SHP77 (cell line): ENCODE measurements at regions not wholly inside any gene's neighbourhood (a gene's known extent, or its start where the extent isn't known, plus 50 kb on each side); places are given as distances from the start of the nearest gene placed in this dataset.
A peak's percentile ranks its signal among the peaks of the same experiment; 100 is the strongest.
"Not testable (repeated sequence)": the region's sequence is repeated elsewhere in the genome, so short reads cannot be mapped to it uniquely, and the experiment has no call there.

Source experiments
- DNase-seq, 2 experiments: peaks; one replicate each; lab custom pipeline; 2025; lab: John Stamatoyannopoulos, UW

DNA sequence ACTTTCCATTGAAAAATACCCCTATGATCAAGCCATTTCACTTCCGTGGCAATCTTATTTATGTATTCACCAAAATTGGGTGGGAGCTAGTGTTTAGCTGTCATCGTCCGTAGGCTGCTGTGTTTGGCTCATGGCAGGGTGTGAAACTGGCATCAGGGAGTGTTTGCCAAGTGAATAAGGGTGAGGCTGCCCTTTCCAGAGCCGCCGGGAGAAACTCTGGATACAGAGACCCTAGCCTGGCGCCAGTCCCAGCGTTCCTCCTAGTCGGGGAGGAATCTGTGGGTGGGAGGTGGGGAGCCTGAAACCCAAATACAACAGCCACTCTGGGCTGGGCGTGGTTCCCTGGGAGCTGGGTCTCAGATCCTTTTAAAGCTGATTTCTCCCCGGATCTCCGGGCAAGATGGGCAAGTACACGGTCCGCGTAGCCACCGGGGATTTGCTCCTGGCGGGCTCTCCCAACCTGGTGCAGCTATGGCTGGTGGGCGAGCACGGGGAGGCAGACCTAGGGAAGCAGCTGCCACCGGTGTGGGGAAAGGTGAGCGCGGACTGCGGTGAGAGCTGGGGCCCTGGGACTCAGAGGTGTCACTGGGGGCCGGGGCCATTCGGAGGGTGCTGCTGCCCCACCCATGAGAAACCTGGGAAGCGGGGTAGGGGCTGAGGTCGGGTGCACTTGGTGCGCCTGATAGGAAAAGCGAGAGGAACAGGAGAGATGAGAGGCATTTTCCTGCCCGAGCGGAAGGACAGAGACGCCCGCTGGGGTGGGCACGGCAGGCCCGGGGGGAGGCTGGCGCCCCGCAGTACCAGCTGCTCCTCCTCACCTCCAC lies 62.1 kb upstream of the TEKT1 start:
- no peak for DNase-seq

DNA sequence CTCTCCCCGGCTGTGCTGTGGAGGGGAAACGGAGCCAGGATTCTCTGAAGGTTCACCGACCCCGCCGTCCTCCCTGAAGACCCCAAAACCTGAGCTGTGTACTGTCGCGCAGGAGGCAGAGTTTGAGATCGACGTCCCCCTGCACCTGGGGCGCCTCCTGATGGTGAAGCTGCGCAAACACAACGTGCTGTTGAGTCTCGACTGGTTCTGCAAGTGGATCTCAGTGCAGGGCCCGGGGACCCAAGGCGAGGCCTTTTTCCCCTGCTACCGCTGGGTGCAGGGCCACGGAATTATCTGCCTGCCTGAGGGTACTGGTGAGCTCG lies 62.6 kb upstream of the TEKT1 start:
- no peak for DNase-seq

GRCh38 chr17:6901086-6901485 lies 69.6 kb upstream of the TEKT1 start:
- DNase-seq = no peak

DNA sequence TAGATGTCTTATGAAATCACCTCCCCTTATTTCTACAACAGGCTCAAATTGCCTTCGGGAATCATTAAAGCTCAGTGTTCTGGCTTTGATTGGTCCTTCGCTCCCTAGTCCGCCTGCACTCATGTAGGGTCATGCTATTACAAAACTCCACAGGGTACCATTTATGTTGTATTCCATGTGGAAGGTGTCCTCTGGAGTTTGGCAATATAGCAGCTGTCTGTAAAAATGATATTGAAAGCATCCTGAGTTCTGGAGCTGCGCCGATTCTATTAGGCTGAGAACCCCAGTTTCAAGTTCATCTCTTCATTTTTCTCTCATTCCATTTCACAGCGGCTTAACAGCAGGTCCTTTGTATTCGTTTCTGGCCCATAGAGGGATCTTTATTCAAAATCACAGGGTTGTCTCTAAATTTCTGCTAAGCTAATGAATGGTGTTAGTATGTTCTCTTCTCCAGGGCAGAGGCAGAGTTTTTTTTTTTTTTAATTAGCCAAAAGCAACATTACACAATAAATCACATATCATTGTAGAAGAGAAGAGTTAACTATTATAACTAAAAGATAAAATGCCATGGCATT lies 71.9 kb upstream of the TEKT1 start:
- no peak for DNase-seq

DNA sequence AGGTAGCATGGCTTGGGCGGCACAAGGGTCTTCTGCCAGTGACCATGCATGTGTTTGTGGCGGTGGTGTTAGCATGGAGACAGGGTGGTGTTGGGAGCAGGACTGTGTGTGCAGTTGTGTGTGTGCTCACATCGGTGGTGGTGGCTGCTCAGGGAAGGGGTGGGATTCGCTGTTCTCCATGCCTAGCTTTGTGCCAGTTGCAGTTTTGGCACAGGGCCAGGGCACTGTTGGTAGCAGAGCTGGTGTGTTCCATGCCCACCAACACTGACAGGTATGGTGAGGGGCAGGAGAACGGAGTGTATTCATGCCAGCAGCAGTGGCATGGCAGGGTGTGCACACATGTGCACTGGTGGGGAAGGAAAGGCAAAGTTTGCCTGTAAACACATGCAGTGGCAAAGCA lies 77.3 kb upstream of the TEKT1 start:
- DNase-seq = no peak

DNA sequence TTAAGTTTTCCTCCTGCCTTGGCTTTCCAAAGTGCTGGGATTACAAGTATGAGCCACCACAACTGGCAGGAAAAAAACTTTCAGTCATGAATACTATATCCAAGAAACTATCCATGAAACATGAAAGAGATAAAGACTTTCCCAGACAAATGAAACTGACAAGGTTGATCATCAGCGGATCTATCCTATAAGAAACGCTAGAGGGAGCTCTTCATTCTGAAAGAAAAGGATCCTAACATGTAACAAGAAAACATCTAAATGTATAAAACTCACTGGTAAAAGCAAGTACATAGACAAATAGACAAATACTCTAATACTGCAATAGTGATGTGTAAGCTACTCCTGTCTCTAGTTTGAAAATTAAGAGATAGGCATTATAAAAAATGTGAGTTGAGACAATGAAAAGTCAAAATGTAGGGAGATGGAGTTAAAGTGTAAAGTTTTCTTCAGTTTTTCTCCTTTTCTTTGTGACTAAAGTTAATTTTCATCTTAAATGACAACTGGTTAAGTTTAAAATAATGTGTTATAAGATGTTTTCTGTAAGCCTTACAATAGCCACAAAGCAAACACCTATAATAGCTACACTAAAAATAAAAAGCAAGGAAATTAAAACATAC lies 79.6 kb upstream of the TEKT1 start:
- peak; percentile 56 to 57 for DNase-seq

DNA sequence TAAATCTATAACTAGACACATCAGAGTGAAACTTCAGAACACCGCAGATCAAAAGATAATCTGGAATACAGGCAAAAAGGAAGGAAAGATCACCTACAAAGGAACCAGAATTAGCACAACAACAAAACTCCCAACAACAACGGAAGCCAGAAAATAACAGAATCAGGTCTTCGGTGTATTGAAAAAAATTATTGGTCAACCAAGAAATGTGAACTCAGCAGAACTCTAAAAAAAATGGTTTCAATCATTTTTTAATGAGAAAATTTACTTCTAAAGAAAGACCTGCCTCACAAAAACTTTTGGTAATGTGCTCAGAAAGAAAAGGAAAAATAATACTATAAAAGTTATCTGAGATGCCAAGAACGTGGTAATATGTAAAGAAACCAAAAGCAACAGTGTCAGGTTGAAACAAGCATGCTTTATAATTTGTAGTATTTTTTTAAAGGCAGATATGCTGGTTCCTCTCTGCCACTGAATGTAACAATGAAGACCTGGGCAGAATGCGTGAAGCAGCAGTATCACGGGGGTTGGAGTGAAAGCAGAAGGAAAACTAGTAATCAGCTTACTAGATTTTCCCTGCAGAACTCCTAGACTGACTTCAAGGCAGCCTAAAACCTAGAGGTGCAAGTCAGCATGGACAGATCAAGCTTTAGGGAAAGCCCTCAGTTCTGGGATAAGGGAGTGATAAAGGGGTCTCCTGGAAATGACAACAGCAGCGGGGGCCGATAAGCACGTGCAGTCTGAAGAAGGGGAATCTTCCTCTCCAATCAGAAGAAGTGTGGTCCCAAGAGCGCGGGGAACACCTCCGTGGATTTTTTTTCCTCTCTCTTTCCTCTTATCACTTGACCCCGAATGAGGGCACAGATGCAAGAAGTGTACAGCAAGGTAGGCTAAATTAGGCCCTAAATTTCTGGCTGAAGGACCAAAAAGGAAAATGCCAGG lies 80.9 kb upstream of the TEKT1 start:
- no peak for DNase-seq

GRCh38 chr17:6913608-6914443 lies 82.0 kb upstream of the ALOX12 start:
- peak; percentile 72 to 76 for DNase-seq

GRCh38 chr17:6914711-6915110 lies 81.1 kb upstream of the ALOX12 start:
- peak; percentile 60 to 70 for DNase-seq

DNA sequence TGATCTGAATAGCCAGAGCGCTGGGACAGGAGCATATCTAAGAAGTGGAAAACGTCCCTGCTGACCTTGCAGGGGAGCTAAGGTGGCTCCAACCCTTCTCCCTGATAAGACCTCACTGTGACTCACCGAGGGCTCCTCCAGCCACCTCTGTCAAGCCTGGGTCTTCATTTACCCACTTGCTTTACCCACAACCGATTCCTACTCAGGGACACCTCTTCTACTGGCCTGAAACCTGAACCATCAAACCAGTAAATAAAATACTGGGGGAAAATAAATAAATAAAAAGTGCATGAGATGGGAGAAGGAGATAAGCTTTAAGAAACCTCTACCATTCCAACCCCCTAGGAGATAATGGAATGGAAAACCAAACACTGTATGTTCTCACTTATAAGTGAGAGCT lies 80.2 kb upstream of the ALOX12 start:
- no peak for DNase-seq

DNA sequence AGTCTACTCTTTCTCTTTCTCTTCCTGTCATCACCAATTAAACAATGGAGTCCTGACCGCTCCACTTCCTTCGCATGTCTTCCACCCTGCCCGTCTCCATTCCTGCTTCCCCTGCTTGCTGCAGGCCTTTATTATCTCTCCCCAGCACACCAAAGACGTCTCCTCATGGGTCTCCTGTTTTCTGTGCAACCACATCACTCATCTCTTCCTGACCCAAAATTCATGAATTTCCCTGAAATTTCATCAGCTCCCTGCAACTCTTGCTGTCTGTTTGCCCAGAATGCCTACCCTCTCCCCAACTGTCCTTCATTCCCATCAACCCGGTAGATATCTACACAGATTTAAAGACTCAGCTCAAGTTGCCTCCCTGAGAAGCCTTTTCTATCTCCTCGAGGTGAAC lies 76.7 kb upstream of the ALOX12 start:
- DNase-seq = no peak

GRCh38 chr17:6923385-6923784 lies 72.5 kb upstream of the ALOX12 start:
- no peak for DNase-seq

- no peak for DNase-seq
Observed at GRCh38 chr17:6924208-6924607, 71.6 kb upstream of the ALOX12 start.

DNA sequence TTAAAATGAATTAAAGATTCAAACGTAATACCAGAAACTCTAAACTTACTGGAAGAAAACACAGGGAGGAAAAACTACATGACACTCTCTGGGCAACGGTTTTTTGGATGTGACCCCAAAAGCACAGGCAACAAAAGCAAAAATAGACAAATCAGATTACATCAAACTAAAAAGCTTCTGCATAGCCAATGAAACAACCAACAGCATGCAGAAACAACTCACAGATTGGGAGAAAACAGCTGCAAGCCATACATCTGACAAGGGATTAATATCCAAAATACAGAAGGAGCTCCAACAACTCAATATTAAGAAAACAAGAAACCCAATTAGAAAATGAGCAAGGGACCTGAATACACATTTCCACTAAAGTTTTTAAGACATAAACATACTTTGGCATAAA lies 69.2 kb upstream of the ALOX12 start:
- no peak for DNase-seq

DNA sequence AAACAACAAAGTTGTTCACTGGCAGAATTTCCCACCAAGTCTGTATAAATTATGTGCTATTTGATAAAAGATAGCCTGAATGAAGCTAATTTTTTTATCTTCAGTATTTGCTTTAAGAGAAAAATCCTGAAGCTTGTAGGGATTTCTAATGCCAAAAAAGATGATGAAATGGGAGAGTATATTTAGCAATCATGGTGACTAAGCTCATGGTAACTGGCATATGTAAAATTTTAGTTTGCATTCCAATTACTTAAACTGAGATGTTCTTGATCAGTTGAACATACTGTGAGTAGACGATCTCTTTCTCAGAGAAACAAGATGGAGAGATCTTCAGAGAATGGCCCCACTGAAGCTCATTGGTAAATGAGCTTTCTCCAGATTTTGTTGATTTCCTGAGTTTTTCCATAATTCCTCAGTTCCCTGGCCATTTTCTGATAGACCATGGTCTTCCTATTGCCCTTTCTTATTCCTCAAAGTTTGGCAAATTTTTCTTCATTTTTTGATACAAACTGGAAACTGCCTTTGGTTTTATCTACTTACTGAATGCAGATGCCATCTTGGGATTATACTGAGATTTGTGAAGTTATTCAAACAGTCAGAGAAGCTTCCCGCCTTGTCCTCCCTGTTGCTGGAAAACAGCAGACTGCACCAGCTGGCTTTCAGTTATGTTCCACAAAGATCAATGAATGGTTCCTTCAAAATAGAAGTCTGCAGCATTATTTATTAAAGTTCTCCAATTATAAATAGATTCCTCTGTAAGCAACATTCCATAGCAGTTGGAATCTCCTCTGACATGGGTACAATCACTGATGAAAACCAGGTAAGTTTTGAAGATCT lies 68.3 kb upstream of the ALOX12 start:
- DNase-seq = no peak

DNA sequence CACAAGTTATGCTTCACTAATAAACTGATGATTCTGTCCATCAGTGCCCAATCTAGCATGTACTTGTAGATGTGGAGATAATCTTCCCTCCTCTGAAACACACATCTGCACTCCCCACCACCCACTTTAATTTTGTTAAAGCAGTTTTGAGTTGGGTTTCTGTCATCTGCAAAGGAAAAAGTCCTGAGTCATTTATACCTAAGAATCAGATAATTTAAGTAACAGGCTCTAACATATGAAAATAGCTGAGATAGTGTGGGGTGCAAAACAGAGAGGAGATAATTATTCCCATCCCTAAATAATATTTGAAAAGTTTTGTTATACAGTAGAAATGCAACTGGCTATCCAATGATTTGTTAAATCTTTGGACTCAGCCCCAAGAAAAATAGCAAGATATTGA lies 67.7 kb upstream of the ALOX12 start:
- DNase-seq = no peak

DNA sequence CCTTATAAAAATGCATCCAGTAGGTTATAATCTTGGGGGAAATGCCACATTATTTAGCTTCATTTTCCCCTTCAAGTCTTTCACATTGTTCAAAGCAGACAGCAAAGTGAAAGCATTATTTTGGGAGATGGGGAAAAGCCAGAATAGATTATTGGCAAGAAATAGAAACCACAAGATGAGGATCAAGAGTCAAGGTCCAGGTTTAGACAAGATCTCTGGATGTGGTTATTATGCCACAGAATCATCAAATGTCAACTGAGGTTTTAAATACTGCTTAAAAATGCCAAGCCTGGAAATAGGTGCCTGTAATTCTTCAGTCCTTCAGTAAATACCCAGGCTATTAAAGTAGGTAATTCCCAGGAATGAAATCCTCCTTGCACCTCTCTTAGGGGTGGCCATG lies 65.1 kb upstream of the ALOX12 start:
- no peak for DNase-seq

DNA sequence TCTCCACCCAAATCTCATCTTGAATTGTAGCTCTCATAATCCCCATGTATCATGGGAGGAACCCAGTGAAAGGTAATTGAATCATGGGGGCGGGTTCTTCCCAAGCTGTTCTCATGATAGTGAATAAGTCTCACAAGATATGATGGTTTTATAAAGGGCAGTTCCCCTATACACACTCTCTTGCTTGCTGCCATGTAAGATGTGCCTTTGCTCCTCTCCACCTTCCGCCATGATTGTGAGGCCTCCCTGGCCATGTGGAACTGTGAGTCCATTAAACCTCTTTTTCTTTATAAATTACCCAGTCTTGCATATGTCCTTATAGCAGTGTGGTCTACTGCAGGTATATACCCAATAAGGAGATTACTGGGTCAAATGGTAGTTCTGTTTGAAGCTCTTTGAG lies 61.3 kb upstream of the ALOX12 start:
- not testable (repeated sequence) for DNase-seq

DNA sequence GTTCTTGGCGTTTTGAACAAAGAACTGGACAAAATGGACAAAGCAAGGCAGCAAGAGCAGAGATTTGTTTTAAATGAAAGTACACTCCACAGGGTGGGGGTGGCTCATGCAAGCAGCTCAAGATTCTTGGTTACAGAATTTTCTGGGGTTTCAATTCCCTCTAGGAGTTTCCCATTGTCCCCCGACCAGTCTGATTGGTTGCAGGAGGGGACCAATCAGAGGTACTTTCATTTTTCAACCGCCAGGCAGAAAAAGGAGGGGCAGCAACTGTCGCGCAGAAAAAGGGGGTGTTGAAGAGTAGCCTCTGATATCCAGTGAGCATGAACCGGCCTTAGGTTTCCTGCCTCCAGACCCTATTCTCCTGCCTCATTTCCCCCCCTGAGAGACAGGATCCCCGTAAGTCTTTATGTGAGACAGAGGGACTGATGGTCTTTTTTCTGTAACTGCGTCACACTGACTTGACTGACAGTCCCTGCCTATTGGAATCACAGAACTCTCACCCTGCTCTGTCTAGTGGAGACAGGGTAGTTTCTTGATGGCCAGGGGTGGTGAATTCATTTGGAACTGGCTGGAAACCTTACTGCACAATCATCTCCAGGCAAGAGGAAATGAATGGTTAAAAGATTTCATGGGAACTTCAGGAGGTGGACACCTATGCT lies 59.4 kb upstream of the ALOX12 start:
- no peak for DNase-seq

- DNase-seq = no peak
Observed at GRCh38 chr17:6938637-6939036, 57.2 kb upstream of the ALOX12 start.
